Liver (tissue), 3 donors: ENCODE measurements at regions not wholly inside any gene's neighbourhood (a gene's known extent, or its start where the extent isn't known, plus 50 kb on each side); places are given as distances from the start of the nearest gene placed in this dataset.

Experiments used
- EGR1 ChIP-seq, 2 donors: IDR thresholded peaks; 2 replicates each; pipeline ENCODE4 v1.6.1; 2016 to 2018; ENCODE audit warnings: antibody characterized with exemption in 2 of 2, low read depth in 2 of 2
- GABPA ChIP-seq, 2 donors: IDR thresholded peaks in 1 of 2; conservative IDR thresholded peaks in 1 of 2; 2 replicates each; pipeline ENCODE4 v1.6.1; 2016; ENCODE audit warnings: antibody characterized with exemption in 2 of 2, mild to moderate bottlenecking in 1 of 2, moderate library complexity in 1 of 2
- JUND ChIP-seq, 2 donors: IDR thresholded peaks; 2 replicates each; pipeline ENCODE4 v1.6.1; 2016; ENCODE audit warnings: antibody characterized with exemption in 2 of 2
- RXRA ChIP-seq, 2 donors: IDR thresholded peaks; 2 replicates each; pipeline ENCODE4 v1.6.1; 2017 to 2018; ENCODE audit warnings: antibody characterized with exemption in 2 of 2, mild to moderate bottlenecking in 1 of 2
- SP1 ChIP-seq: IDR thresholded peaks from 2 replicates; pipeline ENCODE4 v1.6.1; 2018; ENCODE audit warnings: antibody characterized with exemption, mild to moderate bottlenecking
- TAF1 ChIP-seq: conservative IDR thresholded peaks from 2 replicates; pipeline ENCODE4 v1.6.1; 2016; ENCODE audit warnings: antibody characterized with exemption, mild to moderate bottlenecking
- TF ChIP-seq, protein P1 (sequence below): fragments of 150-350 bp; IDR thresholded peaks from 2 replicates; pipeline ENCODE4 v1.5.1; 2017; ENCODE audit warnings: improper control_type of control experiment, low read depth, low read length; ENCODE audit not compliant: missing input control
- TF ChIP-seq, protein P2 (sequence below): IDR thresholded peaks from 2 replicates; pipeline ENCODE4 v1.6.1; 2016; ENCODE audit warnings: antibody characterized with exemption, mild to moderate bottlenecking
- TF ChIP-seq, protein P3 (sequence below): IDR thresholded peaks from 2 replicates; pipeline ENCODE4 v1.6.1; 2016; ENCODE audit warnings: antibody characterized with exemption
- donor health status: healthy.
- donor health status: healthy.

DNA sequence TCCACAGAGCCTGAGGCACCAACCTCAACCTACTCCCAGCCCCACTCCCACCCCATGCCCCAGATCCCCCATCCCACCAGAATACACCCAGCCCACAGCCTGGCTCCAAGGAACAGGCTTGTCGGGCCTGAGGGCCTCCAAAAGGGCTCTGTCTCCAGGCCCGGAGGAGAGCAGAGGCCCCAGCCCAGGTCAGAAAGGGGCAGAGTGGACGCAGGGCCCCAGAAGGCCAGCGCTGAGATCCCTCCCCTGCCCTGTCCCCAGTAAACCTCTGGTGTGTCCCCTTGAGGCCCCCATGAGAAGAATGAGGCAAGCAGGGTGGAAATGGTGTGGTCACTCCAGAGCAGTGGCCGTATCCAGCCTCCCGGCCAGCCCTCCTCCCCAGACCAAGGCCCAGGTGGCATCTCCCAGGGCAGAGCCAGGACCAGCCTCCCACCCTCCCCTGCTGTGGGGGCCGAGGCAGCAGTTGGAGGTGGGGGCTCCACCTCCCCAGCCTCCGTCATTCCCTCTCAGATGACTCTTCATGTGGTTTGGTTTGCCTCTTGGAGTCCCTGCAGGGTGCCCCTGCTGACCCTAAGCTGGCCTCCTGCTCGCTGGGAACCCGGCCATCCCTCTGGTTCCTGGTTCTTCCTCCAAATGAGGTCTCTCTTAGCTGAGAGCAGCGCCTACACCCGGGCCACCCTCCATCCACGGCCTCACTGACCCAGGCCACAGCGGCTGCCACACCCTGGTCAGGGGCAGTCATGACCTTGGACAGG lies 195.0 kb downstream of the IGLL1 start:
- TF ChIP-seq, protein P1, sequence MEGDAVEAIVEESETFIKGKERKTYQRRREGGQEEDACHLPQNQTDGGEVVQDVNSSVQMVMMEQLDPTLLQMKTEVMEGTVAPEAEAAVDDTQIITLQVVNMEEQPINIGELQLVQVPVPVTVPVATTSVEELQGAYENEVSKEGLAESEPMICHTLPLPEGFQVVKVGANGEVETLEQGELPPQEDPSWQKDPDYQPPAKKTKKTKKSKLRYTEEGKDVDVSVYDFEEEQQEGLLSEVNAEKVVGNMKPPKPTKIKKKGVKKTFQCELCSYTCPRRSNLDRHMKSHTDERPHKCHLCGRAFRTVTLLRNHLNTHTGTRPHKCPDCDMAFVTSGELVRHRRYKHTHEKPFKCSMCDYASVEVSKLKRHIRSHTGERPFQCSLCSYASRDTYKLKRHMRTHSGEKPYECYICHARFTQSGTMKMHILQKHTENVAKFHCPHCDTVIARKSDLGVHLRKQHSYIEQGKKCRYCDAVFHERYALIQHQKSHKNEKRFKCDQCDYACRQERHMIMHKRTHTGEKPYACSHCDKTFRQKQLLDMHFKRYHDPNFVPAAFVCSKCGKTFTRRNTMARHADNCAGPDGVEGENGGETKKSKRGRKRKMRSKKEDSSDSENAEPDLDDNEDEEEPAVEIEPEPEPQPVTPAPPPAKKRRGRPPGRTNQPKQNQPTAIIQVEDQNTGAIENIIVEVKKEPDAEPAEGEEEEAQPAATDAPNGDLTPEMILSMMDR = no peak
- no peak for TF ChIP-seq TAF1
- TF ChIP-seq, protein P2, sequence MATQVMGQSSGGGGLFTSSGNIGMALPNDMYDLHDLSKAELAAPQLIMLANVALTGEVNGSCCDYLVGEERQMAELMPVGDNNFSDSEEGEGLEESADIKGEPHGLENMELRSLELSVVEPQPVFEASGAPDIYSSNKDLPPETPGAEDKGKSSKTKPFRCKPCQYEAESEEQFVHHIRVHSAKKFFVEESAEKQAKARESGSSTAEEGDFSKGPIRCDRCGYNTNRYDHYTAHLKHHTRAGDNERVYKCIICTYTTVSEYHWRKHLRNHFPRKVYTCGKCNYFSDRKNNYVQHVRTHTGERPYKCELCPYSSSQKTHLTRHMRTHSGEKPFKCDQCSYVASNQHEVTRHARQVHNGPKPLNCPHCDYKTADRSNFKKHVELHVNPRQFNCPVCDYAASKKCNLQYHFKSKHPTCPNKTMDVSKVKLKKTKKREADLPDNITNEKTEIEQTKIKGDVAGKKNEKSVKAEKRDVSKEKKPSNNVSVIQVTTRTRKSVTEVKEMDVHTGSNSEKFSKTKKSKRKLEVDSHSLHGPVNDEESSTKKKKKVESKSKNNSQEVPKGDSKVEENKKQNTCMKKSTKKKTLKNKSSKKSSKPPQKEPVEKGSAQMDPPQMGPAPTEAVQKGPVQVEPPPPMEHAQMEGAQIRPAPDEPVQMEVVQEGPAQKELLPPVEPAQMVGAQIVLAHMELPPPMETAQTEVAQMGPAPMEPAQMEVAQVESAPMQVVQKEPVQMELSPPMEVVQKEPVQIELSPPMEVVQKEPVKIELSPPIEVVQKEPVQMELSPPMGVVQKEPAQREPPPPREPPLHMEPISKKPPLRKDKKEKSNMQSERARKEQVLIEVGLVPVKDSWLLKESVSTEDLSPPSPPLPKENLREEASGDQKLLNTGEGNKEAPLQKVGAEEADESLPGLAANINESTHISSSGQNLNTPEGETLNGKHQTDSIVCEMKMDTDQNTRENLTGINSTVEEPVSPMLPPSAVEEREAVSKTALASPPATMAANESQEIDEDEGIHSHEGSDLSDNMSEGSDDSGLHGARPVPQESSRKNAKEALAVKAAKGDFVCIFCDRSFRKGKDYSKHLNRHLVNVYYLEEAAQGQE = no peak
- TF ChIP-seq JUND (IDR thresholded peaks at IDR 0.05) = no peak
- TF ChIP-seq GABPA (IDR thresholded peaks at IDR 0.05 in 1 of 2, conservative IDR thresholded peaks at IDR 0.05 in 1 of 2) = no peak
- TF ChIP-seq SP1 = no peak
- no peak for TF ChIP-seq RXRA (IDR thresholded peaks at IDR 0.05)
- TF ChIP-seq EGR1 (IDR thresholded peaks at IDR 0.05; ENCODE audit: low read depth in 2 of 2) = no peak
- TF ChIP-seq, protein P3, sequence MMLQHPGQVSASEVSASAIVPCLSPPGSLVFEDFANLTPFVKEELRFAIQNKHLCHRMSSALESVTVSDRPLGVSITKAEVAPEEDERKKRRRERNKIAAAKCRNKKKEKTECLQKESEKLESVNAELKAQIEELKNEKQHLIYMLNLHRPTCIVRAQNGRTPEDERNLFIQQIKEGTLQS = no peak
